ENCODE measurements at regions not wholly inside any gene's neighbourhood (a gene's known extent, or its start where the extent isn't known, plus 50 kb on each side); places are given as distances from the start of the nearest gene placed in this dataset.

GRCh38 chr15:81852411-81853149 is 193.2 kb downstream of the MEX3B start:
- Histone ChIP-seq H3K4me1 (ENCODE audit: insufficient read depth, low read length) (no peaks in the 10 kb centered on the region), H3K79me2 (ENCODE audit: insufficient read depth, low read length) (no peaks in the 10 kb centered on the region), H2BK120ac (ENCODE audit: low read depth, low read length, poor library complexity, severe bottlenecking) (no peak overlapping the region), H3K23ac (ENCODE audit: insufficient read length, low read depth, low read length) (no peak overlapping the region), H4K91ac (ENCODE audit: insufficient read length, low read depth, low read length) (no peak overlapping the region), H2AK5ac (ENCODE audit: insufficient read length, low read length) (no peak overlapping the region), H3K18ac (ENCODE audit: insufficient read length, low read depth, low read length) (no peak overlapping the region), H3K4ac (ENCODE audit: low read depth, low read length) (no peak overlapping the region), H4K5ac (ENCODE audit: insufficient read length, low read depth, low read length) (no peak overlapping the region), H3K9me3 (ENCODE audit: control insufficient read depth, low read depth, low read length) (no peaks in the 10 kb centered on the region), H3K4me2 (ENCODE audit: insufficient read depth, insufficient read length, low read length) (no peak overlapping the region), H3K14ac (ENCODE audit: insufficient read depth, low read length) (no peak overlapping the region), H3K9ac (ENCODE audit: extremely low read depth, insufficient read length, low read length) (no peak overlapping the region), H3K56ac (ENCODE audit: insufficient read length, low read depth, low read length) (no peak overlapping the region), H2BK5ac (ENCODE audit: insufficient read length, low read length) (no peak overlapping the region), H2BK12ac (ENCODE audit: insufficient read length, low read depth, low read length) (no peak overlapping the region), H3K79me1 (ENCODE audit: insufficient read depth, low read depth, low read length, poor library complexity, severe bottlenecking) (no peaks in the 10 kb centered on the region), H2BK20ac (ENCODE audit: low read depth, low read length, poor library complexity, severe bottlenecking) (no peak overlapping the region), H3K27me3 (ENCODE audit: insufficient read depth, low read length) (no peaks in the 10 kb centered on the region), H3K27ac (ENCODE audit: insufficient read length, low read depth, low read length) (no peak overlapping the region), H2BK15ac (ENCODE audit: low read depth, low read length) (no peak overlapping the region), H4K8ac (replicated peaks; ENCODE audit: insufficient read length, low read depth, low read length) (no peak overlapping the region), H3T11ph (ENCODE audit: low read length) (no peak overlapping the region), H2AFZ (ENCODE audit: low read length) (no peak overlapping the region), H4K20me1 (ENCODE audit: control insufficient read depth, insufficient read depth, insufficient read length) (no peaks in the 10 kb centered on the region), H3K23me2 (ENCODE audit: insufficient read length, low read depth, low read length, poor library complexity, severe bottlenecking) (no peaks in the 10 kb centered on the region)
- no peaks in the 10 kb centered on the region for H3K27me3 Mint-ChIP-seq (ENCODE audit: low read depth)
- TF ChIP-seq CTCF (conservative IDR thresholded peaks at IDR 0.05), result no peak
- DNase-seq, result no peak
- peaks cover 2 to 6% of the 10 kb centered on the region in 2 experiments; a peak in 2 of 4 replicates for H3K4me1 Mint-ChIP-seq
- peaks cover 0 to 16% (median 0%) of the 10 kb centered on the region in 3 experiments; a peak in 3 of 7 replicates for H3K36me3 Mint-ChIP-seq (ENCODE audit: insufficient read depth in 1 of 3, low read depth in 3 of 3)
- WGBS (ENCODE audit: extremely low coverage, insufficient read length, low lambda C conversion rate), result no CpG with 5 or more reads among the region's 5 CpGs
- H3K4me3 Mint-ChIP-seq, result no peak overlapping the region
- no peaks in the 10 kb centered on the region for H3K9me3 Mint-ChIP-seq
- H3K27ac Mint-ChIP-seq, result no peak overlapping the region

Data from H9 (cell line).